ENCODE measurements at regions not wholly inside any gene's neighbourhood (a gene's known extent, or its start where the extent isn't known, plus 50 kb on each side); places are given as distances from the start of the nearest gene placed in this dataset.
"Not testable (repeated sequence)": the region's sequence is repeated elsewhere in the genome, so short reads cannot be mapped to it uniquely, and the experiment has no call there.

DNA sequence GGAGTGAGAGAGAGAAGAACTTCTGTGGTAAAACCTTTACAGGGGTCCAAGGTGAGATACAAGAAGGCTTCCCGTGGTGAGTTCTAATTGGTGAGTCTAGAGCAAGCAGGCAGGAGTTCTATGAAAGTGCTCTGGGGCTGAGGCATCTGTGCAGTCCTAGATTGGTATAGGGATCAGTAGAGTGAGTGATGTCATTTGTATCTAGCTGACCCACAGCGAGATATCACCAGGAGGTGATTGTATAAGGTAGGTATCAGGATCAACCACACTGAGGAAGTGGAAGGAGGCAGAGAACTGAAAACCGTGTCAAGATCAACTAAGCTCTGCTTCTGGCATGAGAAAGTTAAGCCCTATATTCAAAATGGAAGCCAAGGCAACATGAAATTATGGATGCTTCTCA lies 1648.9 kb upstream of the TMEFF2 start:
- Histone ChIP-seq H3K4me3 (no peak overlapping the region), H3K9me3 (no peaks in the 10 kb centered on the region), H3K36me3 (no peaks in the 10 kb centered on the region), H3K27ac (no peak overlapping the region), H3K4me1 (no peaks in the 10 kb centered on the region), H3K27me3 (no peaks in the 10 kb centered on the region)
- TF ChIP-seq, protein P1, sequence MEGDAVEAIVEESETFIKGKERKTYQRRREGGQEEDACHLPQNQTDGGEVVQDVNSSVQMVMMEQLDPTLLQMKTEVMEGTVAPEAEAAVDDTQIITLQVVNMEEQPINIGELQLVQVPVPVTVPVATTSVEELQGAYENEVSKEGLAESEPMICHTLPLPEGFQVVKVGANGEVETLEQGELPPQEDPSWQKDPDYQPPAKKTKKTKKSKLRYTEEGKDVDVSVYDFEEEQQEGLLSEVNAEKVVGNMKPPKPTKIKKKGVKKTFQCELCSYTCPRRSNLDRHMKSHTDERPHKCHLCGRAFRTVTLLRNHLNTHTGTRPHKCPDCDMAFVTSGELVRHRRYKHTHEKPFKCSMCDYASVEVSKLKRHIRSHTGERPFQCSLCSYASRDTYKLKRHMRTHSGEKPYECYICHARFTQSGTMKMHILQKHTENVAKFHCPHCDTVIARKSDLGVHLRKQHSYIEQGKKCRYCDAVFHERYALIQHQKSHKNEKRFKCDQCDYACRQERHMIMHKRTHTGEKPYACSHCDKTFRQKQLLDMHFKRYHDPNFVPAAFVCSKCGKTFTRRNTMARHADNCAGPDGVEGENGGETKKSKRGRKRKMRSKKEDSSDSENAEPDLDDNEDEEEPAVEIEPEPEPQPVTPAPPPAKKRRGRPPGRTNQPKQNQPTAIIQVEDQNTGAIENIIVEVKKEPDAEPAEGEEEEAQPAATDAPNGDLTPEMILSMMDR (IDR thresholded peaks at IDR 0.05): no peak
- 47 to 56% methylated on average over 3 of the region's 3 CpGs for WGBS, 2 donors
- DNase-seq (no peak), FAIRE-seq (no peak), ATAC-seq (no peak)
- intact Hi-C loops (cut with DNase I): no loop called here

DNA sequence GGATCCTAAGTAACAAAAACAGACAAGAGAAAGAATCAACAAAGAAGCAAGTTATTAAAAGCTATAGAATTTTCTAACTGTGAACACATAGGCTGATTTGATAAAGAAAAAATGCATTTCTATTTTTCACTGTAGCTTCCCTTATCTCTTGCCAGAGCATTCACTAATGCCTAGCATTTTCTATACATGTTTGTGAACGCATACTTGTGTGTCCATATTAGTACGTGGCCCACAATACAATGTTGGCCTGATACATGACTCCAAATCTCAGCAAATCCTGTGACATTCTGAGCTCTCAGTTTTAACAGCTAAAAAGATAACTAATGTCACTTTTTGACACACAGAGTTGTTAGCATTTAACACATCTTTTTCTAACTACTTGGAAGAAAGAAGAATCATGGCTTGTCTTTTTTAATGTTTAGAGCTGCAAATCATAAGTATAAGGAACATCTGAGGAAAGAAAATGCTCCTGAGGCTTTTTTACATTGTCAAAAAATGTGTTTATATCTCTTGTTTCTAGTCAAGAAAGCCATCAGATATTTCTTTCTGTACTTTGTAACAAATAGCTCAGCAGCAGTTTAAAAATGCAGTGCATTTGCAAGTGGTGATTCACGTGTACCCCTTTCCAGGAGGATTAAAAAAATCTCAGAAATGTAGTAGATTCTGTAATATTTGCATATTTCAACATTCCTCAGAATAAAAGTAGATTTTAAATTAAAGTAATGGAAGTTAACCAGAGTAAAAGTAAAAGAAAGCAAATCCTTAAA lies 1646.8 kb upstream of the TMEFF2 start:
- ATAC-seq (no peak), FAIRE-seq (no peak), DNase-seq (no peak)
- no peak overlapping the region for H3K4me3 ChIP-seq
- H3K36me3 ChIP-seq: no peaks in the 10 kb centered on the region
- no peaks in the 10 kb centered on the region for H3K9me3 ChIP-seq
- TF ChIP-seq, protein P1 (IDR thresholded peaks at IDR 0.05): no peak
- intact Hi-C loops (cut with DNase I): no loop called here
- no peak overlapping the region for H3K27ac ChIP-seq
- 40 to 47% methylated on average over 3 of the region's 3 CpGs for WGBS, 2 donors
- H3K4me1 ChIP-seq: no peaks in the 10 kb centered on the region
- no peaks in the 10 kb centered on the region for H3K27me3 ChIP-seq

DNA sequence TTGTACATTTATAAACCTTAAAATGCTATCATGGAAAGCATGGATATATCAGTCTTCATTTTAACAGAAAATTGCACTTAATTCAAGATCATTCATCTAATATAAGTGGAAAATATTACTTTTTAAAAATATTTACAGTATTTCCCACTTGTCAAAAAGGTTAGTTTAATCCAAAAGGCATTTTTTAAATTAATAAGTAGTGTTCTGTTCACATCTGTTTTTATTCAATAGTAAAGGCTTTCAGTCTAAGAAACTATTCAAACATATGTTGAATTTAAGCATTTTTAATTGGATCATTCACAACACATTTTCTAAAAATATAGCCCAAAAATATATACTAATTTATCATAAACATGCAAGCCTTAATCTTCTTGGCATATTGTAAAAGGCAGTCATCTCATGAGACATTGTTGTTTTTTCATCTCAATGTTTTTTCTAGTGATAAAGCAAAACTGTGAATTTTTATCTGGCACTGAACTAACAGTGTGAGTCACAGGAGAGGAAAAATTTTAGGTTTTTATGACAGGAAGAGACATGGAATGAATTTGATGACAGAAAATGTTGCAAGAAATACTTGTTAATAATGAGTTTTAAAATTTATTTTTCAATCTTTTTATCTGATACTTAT lies 1642.5 kb upstream of the TMEFF2 start:
- no peaks in the 10 kb centered on the region for H3K4me1 ChIP-seq
- no peak for ATAC-seq
- TF ChIP-seq, protein P1 (IDR thresholded peaks at IDR 0.05): no peak
- H3K9me3 ChIP-seq: no peaks in the 10 kb centered on the region
- H3K27me3 ChIP-seq: no peaks in the 10 kb centered on the region
- FAIRE-seq: no peak
- no peak overlapping the region for H3K4me3 ChIP-seq
- DNase-seq: no peak
- H3K36me3 ChIP-seq: no peaks in the 10 kb centered on the region
- H3K27ac ChIP-seq: no peak overlapping the region
- intact Hi-C loops (cut with DNase I): no loop called here

DNA sequence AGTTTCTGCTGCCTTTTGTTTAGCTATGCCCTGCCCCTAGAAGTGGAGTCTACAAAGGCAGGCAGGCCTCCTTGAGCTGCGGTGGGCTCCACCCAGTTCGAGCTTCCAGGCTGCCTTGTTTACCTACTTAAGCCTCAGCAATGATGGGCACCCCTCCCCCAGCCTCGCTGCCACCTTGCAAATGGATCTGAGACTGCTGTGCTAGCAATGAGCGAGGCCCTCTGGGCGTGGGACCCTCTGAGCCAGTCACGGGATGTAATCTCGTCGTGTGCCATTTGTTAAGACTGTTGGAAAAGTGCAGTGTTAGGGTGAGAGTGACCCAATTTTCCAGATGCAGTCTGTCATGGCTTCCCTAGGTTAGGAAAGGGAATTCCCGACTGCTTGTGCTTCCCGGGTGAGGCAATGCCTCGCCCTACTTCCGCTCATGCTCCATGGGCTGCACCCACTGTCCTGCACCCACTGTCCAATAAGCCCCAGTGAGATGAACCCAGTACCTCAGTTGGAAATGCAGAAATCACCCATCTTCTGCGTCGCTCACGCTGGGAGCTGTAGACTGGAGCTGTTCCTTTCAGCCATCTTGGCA lies 1641.8 kb upstream of the TMEFF2 start:
- H3K27me3 ChIP-seq; ATAC-seq; intact Hi-C loops (cut with DNase I); H3K27ac ChIP-seq; FAIRE-seq; H3K9me3 ChIP-seq; H3K36me3 ChIP-seq; H3K4me1 ChIP-seq; H3K4me3 ChIP-seq: not testable (repeated sequence)
- DNase-seq: peak in 1 of 6 donors; percentile 20
- 67 to 79% methylated on average over 15 of the region's 15 CpGs for WGBS, 2 donors

DNA sequence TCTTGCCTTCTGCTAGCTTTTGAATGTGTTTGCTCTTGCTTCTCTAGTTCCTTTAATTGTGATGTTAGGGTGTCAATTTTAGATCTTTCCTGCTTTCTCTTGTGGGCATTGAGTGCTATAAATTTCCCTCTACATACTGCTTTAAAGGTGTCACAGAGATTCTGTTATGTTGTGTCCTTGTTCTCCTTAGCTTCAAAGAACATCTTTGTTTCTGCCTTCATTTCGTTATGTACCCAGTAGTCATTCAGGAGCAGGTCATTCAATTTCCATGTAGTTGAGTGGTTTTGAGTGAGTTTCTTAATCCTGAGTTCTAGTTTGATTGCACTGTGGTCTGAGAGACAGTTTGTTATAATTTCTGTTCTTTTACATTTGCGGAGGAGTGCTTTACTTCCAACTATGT lies 1639.2 kb upstream of the TMEFF2 start:
- H3K36me3 ChIP-seq; H3K27ac ChIP-seq; H3K9me3 ChIP-seq; H3K4me1 ChIP-seq; H3K27me3 ChIP-seq; ATAC-seq; H3K4me3 ChIP-seq; intact Hi-C loops (cut with DNase I); DNase-seq; FAIRE-seq: not testable (repeated sequence)
- 16 to 18% methylated on average over 2 of the region's 2 CpGs for WGBS, 2 donors

DNA sequence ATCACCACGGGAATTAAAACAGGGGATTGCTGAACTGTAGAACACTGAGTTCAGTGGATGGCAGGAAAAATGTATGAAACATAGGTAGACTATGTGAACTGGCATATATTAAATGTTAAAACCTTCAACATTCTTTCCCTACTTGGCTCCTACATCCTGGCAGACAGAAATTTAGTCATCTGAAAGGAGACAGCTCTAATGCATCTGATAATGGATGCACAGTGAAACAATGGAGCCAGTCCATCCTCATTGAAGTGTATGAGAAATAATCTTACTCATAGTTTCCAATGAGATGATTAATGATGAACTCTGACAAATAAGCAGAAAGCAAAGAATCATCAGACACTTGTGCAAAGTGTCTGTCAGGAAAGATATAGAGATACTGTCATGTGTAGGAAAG lies 1629.7 kb upstream of the TMEFF2 start:
- H3K4me3 ChIP-seq: no peak overlapping the region
- no peak overlapping the region for H3K27ac ChIP-seq
- no peaks in the 10 kb centered on the region for H3K36me3 ChIP-seq
- H3K4me1 ChIP-seq: no peaks in the 10 kb centered on the region
- TF ChIP-seq, protein P1 (IDR thresholded peaks at IDR 0.05): no peak
- FAIRE-seq (no peak), ATAC-seq (no peak), DNase-seq (no peak)
- WGBS, 2 donors: 28 to 41% methylated on average over 1 of the region's 1 CpG
- no peaks in the 10 kb centered on the region for H3K27me3 ChIP-seq
- H3K9me3 ChIP-seq: no peaks in the 10 kb centered on the region
- intact Hi-C loops (cut with DNase I): no loop called here
